Liver (tissue), 3 donors: ENCODE measurements at regions not wholly inside any gene's neighbourhood (a gene's known extent, or its start where the extent isn't known, plus 50 kb on each side); places are given as distances from the start of the nearest gene placed in this dataset.

Experiments
- CTCF ChIP-seq: fragments of 150-350 bp; IDR thresholded peaks from 2 replicates; pipeline ENCODE4 v1.5.1; 2017; ENCODE audit warnings: improper control_type of control experiment, low read depth, low read length; ENCODE audit not compliant: missing input control
- EGR1 ChIP-seq, 2 donors: IDR thresholded peaks; 2 replicates each; pipeline ENCODE4 v1.6.1; 2016 to 2018; ENCODE audit warnings: antibody characterized with exemption in 2 of 2, low read depth in 2 of 2
- GABPA ChIP-seq, 2 donors: IDR thresholded peaks in 1 of 2; conservative IDR thresholded peaks in 1 of 2; 2 replicates each; pipeline ENCODE4 v1.6.1; 2016; ENCODE audit warnings: antibody characterized with exemption in 2 of 2, mild to moderate bottlenecking in 1 of 2, moderate library complexity in 1 of 2
- HNF4G ChIP-seq: IDR thresholded peaks from 2 replicates; pipeline ENCODE4 v1.6.1; 2016; ENCODE audit warnings: antibody characterized with exemption
- JUND ChIP-seq, 2 donors: IDR thresholded peaks; 2 replicates each; pipeline ENCODE4 v1.6.1; 2016; ENCODE audit warnings: antibody characterized with exemption in 2 of 2
- MAX ChIP-seq: IDR thresholded peaks from 2 replicates; pipeline ENCODE4 v1.6.1; 2016; ENCODE audit warnings: antibody characterized with exemption
- RAD21 ChIP-seq, 2 donors: IDR thresholded peaks; 2 replicates each; pipeline ENCODE4 v1.6.1; 2016; ENCODE audit warnings: antibody characterized with exemption in 2 of 2, mild to moderate bottlenecking in 2 of 2
- REST ChIP-seq: IDR thresholded peaks from 2 replicates; pipeline ENCODE4 v1.6.1; 2016; ENCODE audit warnings: antibody characterized with exemption, mild to moderate bottlenecking
- RXRA ChIP-seq, 2 donors: IDR thresholded peaks; 2 replicates each; pipeline ENCODE4 v1.6.1; 2017 to 2018; ENCODE audit warnings: antibody characterized with exemption in 2 of 2, mild to moderate bottlenecking in 1 of 2
- TAF1 ChIP-seq: conservative IDR thresholded peaks from 2 replicates; pipeline ENCODE4 v1.6.1; 2016; ENCODE audit warnings: antibody characterized with exemption, mild to moderate bottlenecking
- YY1 ChIP-seq: IDR thresholded peaks from 2 replicates; pipeline ENCODE4 v1.6.1; 2016; ENCODE audit warnings: antibody characterized with exemption, mild to moderate bottlenecking
- donor health status: healthy.
- donor health status: healthy.

- TF ChIP-seq CTCF (no peak), REST (no peak), JUND (IDR thresholded peaks at IDR 0.05) (no peak), HNF4G (no peak), RXRA (IDR thresholded peaks at IDR 0.05) (no peak), YY1 (no peak), GABPA (IDR thresholded peaks at IDR 0.05 in 1 of 2, conservative IDR thresholded peaks at IDR 0.05 in 1 of 2) (no peak), MAX (no peak), TAF1 (no peak), EGR1 (IDR thresholded peaks at IDR 0.05; ENCODE audit: low read depth in 2 of 2) (no peak), RAD21 (IDR thresholded peaks at IDR 0.05) (no peak)
Measured at GRCh38 chr9:135294836-135295235, 184.7 kb upstream of the PPP1R26 start.
